ENCODE measurements at regions not wholly inside any gene's neighbourhood (a gene's known extent, or its start where the extent isn't known, plus 50 kb on each side); places are given as distances from the start of the nearest gene placed in this dataset.
"Not testable (repeated sequence)": the region's sequence is repeated elsewhere in the genome, so short reads cannot be mapped to it uniquely, and the experiment has no call there.

DNA sequence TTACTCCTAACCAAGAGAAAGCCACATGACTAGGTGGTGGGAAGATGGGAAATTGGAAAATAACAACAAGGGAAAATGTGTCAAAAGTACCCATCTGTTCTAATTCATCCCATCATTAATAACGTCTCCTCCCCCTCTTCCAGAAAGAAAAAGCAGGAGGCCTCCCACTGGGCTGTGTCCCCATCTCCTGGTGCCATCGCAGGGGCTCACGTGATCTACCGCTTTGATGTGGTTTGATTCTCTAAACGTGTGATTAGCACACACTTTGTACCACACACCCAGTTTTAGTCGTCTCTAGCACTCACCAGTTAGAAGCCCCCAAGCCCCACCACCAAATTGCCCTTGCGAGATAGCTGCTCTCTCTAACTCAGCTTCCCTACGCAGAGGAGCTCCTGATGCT, 353.6 kb downstream of the RRAGC start:
- DNase-seq (ENCODE audit: low read depth in 2 of 2), result no peak

DNA sequence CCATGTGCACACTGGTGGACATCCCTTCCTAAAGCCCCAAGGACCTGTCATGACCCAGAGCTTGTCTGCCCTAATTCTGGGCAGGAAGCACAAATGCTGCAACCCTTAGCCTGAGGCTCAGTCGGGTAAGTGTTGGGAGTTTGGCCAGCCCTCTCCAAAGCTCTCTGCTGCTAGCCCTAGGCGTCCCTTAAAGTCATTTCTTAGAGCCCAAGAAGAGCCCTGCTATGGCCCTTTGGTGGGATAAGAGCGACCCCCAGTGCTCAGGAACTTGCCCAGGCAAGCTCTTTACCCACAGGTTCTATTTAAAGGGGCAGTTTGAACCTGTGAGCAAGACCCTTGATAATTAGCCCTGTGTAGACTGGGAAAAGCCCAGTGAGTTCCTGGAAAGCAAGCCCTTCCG, 356.8 kb downstream of the RRAGC start:
- DNase-seq (ENCODE audit: low read depth in 2 of 2), result no peak

DNA sequence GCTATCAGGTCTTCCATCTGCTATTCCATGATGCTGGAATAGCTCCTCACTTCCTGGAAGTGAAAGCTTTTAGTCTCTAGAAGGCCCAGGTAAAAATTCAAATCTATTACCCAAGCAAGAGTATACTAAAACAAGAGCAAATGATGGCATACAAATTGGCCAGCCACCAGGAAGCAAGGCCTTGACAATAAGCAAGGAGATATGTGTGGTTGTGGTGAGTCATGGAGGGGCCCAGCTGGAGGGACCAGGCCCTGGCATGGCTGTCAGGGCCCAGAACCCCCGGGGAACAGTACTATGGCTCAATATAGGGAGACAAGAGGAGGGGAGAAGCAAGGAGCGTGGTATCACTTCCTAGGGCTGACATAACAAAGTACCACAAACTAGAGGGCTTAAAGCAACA, 358.7 kb downstream of the RRAGC start:
- no peak for DNase-seq (ENCODE audit: low read depth in 2 of 2)

- DNase-seq (ENCODE audit: low read depth in 2 of 2), result no peak
Observed at GRCh38 chr1:38500352-38500751, 359.2 kb downstream of the RRAGC start.

- DNase-seq (ENCODE audit: low read depth in 2 of 2), result no peak
Observed at GRCh38 chr1:38498686-38499085, 360.9 kb downstream of the RRAGC start.

GRCh38 chr1:38497921-38498656, 361.5 kb downstream of the RRAGC start:
- no peak for DNase-seq (ENCODE audit: low read depth in 2 of 2)

- DNase-seq (ENCODE audit: low read depth in 2 of 2), result not testable (repeated sequence)
Observed at GRCh38 chr1:38493306-38493705, 366.3 kb downstream of the RRAGC start.

DNA sequence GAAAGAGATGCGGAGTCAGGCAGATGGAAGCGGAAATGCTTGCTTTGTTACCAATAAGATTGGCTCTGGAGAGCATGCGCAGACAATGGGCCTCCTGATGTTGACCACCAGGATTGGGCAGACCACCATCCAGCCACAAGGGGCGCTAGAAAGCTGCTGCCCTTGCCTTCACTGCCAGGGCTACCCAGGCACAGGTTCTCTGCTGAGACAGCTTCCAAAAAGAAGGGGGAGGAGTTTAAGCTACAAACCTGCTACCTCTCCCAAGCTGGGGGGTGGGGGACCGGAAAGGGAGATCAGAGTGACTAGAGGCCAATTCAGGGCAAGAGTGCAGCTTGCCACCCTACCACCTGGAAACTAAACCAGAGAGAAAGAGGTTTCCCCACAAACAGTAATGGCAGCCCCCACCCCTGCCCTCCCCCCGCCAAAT, 369.7 kb downstream of the RRAGC start:
- DNase-seq (ENCODE audit: low read depth in 2 of 2), result no peak

DNA sequence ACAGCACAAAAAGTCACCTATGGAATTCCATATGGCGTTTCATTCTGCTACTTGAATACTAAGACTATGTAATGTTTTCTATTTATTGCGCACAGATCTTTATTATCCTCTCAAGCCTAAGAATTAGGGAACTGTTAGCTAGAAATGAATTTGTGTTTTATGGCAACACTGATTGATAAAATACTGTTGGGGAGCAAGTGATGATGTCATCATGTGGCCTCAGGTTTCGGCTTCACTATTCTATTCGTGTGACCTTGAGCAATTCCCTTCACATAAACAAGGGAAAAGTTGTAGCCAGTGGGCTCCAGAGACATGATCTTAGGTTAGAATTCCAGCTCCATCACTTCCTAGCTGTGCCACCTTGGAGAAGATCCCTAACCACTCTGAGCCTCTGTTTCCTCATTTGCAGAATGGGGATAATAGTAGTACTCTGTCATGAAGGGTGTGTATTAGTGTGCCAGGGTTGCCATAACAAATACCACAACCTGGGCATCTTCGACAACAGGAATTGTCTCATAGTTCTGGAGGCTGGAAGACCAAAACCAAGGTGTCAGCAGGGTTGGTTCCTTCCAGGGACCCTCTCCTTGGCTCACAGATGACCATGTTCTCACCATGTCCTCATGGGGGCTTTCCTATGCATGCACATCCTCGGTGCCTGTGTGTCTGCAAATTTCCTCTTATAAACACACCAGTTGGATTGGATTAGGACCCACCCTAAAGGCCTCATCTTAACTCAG, 371.2 kb downstream of the RRAGC start:
- no peak for DNase-seq (ENCODE audit: low read depth in 2 of 2)

DNA sequence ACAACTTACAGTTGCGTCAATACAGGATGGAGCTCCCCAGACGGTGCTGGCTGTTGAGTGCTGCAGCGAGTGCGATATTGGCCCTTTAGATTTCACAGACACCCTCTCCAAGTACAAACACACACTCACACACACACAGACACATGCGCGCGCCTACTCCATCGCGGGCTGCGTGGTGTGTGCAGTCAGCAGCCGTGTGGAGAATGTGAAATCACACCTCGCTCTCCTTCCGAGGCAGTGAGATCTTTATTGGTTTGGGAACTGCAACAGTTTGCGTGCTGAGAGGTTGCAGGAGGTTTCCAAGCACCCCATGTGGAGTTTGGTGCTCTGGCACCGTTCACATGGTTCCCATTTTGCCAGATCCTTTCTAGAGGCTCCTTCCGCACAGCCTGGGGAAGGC, 372.2 kb downstream of the RRAGC start:
- DNase-seq (ENCODE audit: low read depth in 2 of 2), result no peak

DNA sequence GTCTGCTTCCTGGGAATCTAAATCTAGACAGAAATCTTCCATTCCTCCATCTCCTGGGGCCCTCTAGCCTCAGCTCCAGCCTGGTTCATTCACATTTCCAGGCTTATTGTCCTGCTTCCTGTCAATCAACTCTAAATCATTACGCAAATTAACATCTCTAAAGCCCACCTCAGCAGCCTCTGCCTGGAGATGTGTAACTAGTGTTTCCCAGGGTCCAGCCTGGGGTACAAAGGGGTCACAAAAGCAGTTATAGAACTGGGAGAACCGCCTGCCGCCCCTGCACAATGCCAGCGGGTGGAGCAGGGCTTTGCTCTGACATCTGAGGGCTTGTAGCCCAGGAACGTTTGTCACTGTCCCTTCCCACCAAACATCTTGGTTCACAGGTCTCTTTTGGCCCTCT, 373.5 kb downstream of the RRAGC start:
- DNase-seq (ENCODE audit: low read depth in 2 of 2), result no peak

DNA sequence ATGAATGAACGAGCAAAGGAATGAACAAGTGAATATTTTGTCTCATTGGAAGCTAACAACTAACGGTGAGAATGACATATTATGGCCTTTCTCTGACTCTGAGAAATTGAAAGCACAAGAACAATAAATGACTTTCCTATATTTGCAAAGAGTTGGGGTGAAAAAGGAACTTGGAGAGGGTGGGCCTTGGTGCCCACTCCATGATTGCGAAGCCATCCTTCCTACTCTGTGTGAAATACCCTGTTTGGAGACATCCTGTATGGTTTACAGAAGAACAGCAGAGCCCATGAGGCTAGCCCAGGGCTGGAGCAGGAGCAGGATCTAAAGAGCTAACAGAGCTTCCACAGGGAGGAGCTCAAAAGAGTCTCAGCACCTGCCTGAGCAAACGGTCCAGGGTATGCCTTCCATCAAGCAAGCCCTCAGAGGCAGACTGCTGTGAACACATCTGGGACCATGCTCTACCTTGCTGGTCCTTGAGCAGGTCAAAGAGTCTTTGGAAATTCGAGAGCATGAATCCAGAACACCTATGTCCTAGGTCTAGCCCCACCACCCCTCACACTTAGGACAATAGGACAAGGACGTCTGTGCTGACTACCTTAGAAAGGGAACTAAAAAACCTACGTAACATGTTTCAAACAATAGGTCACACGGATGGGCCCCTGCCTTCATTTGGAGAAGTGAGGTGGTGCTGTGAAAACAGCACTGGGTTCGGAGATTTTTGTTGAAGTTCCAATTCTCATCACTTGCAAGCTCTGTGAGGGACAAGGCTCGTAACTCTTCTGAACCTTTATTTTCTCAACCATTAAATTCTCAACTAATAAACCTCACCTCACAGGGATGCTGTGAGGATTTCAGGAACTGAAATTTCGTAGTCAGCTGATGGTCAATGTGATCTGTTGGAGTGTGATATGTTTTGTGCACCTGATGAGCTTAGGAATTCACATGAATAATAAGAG, 377.4 kb downstream of the RRAGC start:
- DNase-seq (ENCODE audit: low read depth in 2 of 2), result no peak

DNA sequence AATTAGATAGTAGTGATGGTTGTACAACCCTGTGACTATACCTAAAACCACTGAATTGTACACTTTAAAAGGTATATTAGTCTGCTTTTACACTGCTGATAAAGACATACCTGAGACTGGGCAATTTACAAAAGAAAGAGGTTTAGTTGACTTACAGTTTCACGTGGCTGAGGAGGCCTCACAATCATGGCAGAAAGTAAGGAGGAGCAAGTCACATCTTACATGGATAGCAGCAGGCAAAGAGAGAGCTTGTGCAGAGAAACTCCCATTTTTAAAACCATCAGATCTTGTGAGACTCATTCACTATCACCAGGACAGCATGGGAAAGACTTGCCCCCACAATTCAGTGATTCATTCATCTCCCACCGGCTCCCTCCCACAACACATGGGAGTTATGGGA, 379.9 kb downstream of the RRAGC start:
- not testable (repeated sequence) for DNase-seq (ENCODE audit: low read depth in 2 of 2)

- no peak for DNase-seq (ENCODE audit: low read depth in 2 of 2)
Observed at GRCh38 chr1:38477811-38478210, 381.8 kb downstream of the RRAGC start.

DNA sequence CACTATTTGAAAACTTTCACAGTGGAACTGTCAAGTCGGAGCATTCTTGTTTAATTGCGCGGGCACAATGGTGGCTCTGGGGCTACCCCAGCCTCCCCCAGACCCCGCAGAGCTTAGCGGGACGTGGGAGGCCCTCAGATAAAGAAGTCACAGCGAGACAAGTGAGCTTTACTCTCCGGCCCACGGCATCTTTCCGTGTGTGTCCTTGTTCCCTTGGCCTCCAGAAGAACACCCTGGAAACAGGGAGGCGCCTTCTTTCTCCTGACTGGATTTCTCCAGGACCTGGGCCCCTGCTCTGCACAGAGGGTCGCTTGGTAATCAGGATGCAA, 382.8 kb downstream of the RRAGC start:
- no peak for DNase-seq (ENCODE audit: low read depth in 2 of 2)

DNA sequence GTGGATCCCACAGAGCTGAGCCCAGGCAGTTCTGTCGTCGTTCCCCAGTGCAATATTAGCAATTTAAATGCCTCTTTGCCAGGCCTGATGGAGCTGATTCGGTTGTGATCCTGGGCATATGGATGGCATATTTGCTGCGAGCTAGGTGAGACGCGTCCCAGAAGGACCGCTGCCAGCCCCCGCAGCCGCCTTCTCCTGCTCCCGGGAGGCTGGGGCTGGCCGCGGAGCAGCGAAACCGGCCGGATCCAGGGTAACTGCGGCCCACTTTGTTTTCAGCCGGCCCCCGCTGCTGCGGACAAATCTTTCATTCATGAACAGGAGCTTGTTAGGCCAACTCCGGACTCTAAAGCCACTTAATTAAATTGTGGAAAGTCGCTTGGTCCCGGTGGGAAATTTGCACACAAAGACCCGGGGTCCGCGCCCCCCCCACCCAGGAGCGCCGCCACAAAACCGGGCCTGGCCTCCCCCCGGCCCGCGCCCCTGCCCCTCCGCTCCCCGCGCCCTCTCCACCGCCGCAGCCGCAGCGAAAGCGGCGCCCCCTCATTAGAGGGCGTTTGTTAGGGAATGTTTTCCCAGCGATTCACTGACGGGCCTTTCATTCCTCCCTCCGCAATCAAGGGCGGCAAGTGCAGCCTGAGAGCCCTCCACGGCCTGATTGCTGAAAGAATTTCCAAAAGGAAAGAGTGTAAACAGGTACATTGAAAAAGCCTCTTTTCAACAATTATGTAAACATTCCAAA, 383.3 kb downstream of the RRAGC start:
- no peak for DNase-seq (ENCODE audit: low read depth in 2 of 2)

GRCh38 chr1:38475624-38476005, 384.0 kb downstream of the RRAGC start:
- DNase-seq (ENCODE audit: low read depth in 2 of 2), result no peak

- no peak for DNase-seq (ENCODE audit: low read depth in 2 of 2)
Observed at GRCh38 chr1:38474738-38475623, 384.6 kb downstream of the RRAGC start.

- no peak for DNase-seq (ENCODE audit: low read depth in 2 of 2)
Observed at GRCh38 chr1:38466487-38466886, 393.1 kb downstream of the RRAGC start.

DNA sequence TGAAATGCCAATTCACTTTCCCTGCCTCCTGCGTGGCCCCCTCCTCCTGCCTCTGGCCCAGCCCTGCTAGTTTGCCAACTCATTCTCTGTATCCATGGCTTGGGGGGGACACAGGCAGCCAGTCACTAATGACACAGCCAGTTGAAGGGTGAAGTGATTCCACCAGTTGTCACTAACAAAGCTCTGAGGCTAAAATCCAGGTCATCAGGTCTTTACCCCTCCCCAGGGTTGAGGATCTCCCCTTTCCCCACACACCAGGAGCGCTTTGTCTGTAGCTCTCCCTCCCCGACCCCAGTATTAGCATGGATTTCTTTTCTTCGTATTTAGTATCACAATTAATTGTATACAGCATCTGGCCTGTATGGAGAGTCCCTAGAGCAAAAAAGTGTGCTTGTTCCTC, 394.1 kb downstream of the RRAGC start:
- no peak for DNase-seq (ENCODE audit: low read depth in 2 of 2)
